ENCODE measurements at regions not wholly inside any gene's neighbourhood (a gene's known extent, or its start where the extent isn't known, plus 50 kb on each side); places are given as distances from the start of the nearest gene placed in this dataset.

DNA sequence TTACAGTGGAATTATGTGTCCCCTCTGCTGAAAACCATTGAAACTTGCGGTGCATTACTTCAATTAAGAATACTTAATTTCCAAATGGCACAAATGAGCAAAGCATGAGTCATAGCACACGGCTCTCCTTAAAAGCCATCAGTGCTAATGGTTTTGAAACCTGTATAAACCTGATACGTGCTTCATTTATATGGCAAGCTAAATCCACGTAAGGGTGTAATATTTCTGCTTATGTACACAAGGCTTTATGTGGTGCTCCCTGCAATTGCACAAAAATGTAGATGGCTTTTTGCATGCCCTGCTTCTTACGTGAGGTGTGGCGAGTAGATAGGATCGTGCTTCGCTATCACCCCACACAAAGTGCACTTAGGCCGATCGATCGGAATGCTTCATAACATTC, 840.9 kb downstream of the GALR1 start:
- no peak for TF ChIP-seq POLR2AphosphoS5 (IDR thresholded peaks at IDR 0.05; ENCODE audit: low read depth, low read length)
- no peak for TF ChIP-seq POLR2A (IDR thresholded peaks at IDR 0.05; ENCODE audit: low read depth, low read length)
- TF ChIP-seq TAF1 (IDR thresholded peaks at IDR 0.05; ENCODE audit: borderline replicate concordance, low read depth, low read length) = no peak

All from GM12892 (cell line).